ENCODE measurements at regions not wholly inside any gene's neighbourhood (a gene's known extent, or its start where the extent isn't known, plus 50 kb on each side); places are given as distances from the start of the nearest gene placed in this dataset.

DNA sequence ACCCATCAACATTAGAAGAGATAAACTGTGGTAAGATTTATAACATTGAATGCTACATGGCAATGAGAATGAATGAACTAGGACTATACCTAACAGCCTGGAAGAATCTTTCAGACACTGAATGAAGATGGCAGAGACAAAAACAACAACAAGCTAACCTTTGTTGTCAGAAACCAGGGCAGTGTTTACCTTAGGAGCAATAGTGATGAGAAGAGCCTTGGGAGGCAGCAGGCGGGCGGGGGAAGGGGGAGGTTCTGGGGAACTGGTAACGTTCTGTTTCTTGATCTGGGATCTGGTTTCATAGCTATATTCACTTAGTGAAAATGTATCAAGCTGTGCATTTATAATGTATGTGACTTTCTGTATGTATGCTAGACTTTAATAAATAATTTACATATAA lies 139.0 kb upstream of the TNRC6C start:
- Histone ChIP-seq H3K27ac (ENCODE audit: low read length) (no peak overlapping the region), H3K9ac (ENCODE audit: low read length) (no peak overlapping the region), H3K36me3 (replicated peaks; ENCODE audit: low read depth, low read length) (no peaks in the 10 kb centered on the region), H4K20me1 (ENCODE audit: insufficient read depth, low read length) (no peaks in the 10 kb centered on the region), H3K27me3 (ENCODE audit: low read depth, low read length) (peaks cover 8% of the 10 kb centered on the region), H3K4me3 (ENCODE audit: low read length) (no peak overlapping the region), H3K4me2 (ENCODE audit: low read length) (no peak overlapping the region), H3K4me1 (ENCODE audit: low read length) (no peaks in the 10 kb centered on the region), H3K9me3 (ENCODE audit: insufficient read depth, low read length) (no peaks in the 10 kb centered on the region), H2AFZ (ENCODE audit: low read depth, low read length) (no peak overlapping the region), H3K79me2 (ENCODE audit: low read length) (no peaks in the 10 kb centered on the region)
- no peak for TF ChIP-seq EZH2phosphoT487 (IDR thresholded peaks at IDR 0.05; ENCODE audit: low read depth)
- TF ChIP-seq, protein P1, sequence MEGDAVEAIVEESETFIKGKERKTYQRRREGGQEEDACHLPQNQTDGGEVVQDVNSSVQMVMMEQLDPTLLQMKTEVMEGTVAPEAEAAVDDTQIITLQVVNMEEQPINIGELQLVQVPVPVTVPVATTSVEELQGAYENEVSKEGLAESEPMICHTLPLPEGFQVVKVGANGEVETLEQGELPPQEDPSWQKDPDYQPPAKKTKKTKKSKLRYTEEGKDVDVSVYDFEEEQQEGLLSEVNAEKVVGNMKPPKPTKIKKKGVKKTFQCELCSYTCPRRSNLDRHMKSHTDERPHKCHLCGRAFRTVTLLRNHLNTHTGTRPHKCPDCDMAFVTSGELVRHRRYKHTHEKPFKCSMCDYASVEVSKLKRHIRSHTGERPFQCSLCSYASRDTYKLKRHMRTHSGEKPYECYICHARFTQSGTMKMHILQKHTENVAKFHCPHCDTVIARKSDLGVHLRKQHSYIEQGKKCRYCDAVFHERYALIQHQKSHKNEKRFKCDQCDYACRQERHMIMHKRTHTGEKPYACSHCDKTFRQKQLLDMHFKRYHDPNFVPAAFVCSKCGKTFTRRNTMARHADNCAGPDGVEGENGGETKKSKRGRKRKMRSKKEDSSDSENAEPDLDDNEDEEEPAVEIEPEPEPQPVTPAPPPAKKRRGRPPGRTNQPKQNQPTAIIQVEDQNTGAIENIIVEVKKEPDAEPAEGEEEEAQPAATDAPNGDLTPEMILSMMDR (IDR thresholded peaks at IDR 0.05; ENCODE audit: low read depth, low read length) = no peak

DNA sequence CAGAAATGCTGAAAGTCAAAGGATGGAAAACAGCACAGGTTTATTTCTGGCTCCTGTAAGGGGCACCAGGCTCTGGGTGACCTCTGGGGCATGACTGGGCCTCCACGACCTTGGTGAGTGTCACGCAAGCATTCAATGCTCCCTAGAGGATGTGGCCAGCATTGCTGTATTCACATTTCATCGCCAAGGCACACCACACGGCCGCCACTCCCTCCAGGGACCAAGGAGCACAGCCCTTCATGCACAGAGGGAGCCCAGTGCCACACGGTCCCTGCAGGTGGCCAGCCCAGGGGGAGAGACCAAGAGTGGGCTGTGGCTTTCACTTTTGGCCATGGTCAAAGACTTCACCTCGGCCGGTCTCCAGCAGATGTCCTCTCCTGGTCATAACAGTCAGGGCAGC lies 137.4 kb upstream of the TNRC6C start:
- TF ChIP-seq, protein P1 (IDR thresholded peaks at IDR 0.05; ENCODE audit: low read depth, low read length) = no peak
- TF ChIP-seq EZH2phosphoT487 (IDR thresholded peaks at IDR 0.05; ENCODE audit: low read depth) = no peak
- Histone ChIP-seq H4K20me1 (ENCODE audit: insufficient read depth, low read length) (no peaks in the 10 kb centered on the region), H3K79me2 (ENCODE audit: low read length) (no peaks in the 10 kb centered on the region), H3K9me3 (ENCODE audit: insufficient read depth, low read length) (no peaks in the 10 kb centered on the region), H3K4me1 (ENCODE audit: low read length) (no peaks in the 10 kb centered on the region), H2AFZ (ENCODE audit: low read depth, low read length) (no peak overlapping the region), H3K4me2 (ENCODE audit: low read length) (no peak overlapping the region), H3K27me3 (ENCODE audit: low read depth, low read length) (peaks cover 8% of the 10 kb centered on the region; the same call in 1 of the 2 replicates), H3K27ac (ENCODE audit: low read length) (no peak overlapping the region), H3K9ac (ENCODE audit: low read length) (no peak overlapping the region), H3K4me3 (ENCODE audit: low read length) (no peak overlapping the region), H3K36me3 (replicated peaks; ENCODE audit: low read depth, low read length) (no peaks in the 10 kb centered on the region)

DNA sequence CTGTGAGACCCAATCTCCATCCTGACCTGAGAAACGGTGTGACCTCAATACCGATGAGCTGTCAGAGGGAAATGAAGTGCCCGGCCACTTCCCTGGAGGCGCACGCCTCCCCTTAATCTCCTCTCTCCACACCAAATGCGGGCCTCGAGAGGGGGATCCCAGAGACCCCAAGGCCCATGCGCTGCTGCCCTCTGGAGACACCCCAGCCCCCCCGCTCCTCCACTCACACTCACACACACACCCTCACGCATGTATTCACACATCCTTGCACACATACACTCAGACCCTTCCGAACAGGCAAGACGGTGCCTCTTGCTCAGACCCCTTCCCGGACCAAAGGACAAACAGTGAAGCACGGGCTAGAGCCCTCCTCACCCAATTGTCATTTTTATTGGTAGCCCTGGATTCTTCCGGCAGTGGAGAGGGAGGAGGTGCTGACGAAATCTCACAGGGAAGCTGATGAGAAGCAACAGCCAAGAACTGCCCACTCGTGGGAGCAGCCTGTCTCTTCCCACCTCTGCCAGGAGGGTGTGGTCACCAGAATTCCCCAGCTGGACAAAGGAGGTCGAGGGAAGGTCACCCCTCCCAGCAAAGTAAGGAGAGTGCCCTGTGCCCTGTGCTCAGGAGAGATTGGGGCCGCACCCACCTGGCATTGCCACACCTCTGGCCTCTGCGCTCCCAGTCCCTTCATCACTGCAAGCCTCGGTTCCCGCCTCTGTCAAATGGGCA lies 136.0 kb upstream of the TNRC6C start:
- Histone ChIP-seq H2AFZ (ENCODE audit: low read depth, low read length) (no peak overlapping the region), H3K9ac (ENCODE audit: low read length) (no peak overlapping the region), H3K9me3 (ENCODE audit: insufficient read depth, low read length) (no peaks in the 10 kb centered on the region), H3K27me3 (ENCODE audit: low read depth, low read length) (peaks cover 8% of the 10 kb centered on the region; the same call in 1 of the 2 replicates), H3K36me3 (replicated peaks; ENCODE audit: low read depth, low read length) (no peaks in the 10 kb centered on the region), H3K27ac (ENCODE audit: low read length) (no peak overlapping the region), H3K4me1 (ENCODE audit: low read length) (no peaks in the 10 kb centered on the region), H4K20me1 (ENCODE audit: insufficient read depth, low read length) (no peaks in the 10 kb centered on the region), H3K4me3 (ENCODE audit: low read length) (no peak overlapping the region), H3K4me2 (ENCODE audit: low read length) (no peak overlapping the region), H3K79me2 (ENCODE audit: low read length) (no peaks in the 10 kb centered on the region)
- no peak for TF ChIP-seq EZH2phosphoT487 (IDR thresholded peaks at IDR 0.05; ENCODE audit: low read depth)
- TF ChIP-seq, protein P1 (IDR thresholded peaks at IDR 0.05; ENCODE audit: low read depth, low read length) = no peak

DNA sequence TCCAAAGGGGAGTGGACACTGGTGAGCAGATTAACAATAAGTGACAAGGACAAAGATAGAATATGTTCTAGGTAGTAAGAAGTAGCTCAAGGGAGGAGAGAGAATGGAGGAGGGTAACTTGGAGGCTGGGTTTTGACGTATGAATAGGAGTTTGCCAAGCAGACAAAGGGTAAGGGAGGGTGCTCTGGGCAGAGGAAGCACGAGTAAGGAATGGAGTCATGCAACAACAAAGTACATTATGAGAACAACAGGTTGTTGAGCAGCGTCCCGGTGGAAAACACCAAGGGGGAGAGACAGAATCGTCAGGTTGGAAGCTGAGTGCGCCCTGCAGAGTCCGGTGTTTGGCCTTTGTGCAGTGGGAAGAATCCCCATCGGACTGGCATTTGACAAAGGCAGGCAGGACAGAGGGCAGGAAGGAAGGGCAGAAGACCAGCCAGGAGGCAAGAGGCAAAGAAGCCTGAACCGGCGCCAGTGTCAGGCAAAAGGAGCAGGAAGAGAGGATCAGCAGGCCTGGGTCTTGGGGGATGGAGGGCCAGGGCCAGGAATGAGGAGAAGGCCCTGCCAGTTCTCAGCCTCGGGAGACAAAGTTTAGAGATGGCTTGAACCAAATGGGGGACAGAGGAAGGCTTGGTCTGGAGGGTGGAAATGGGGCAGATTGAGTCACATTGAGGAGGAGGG lies 134.3 kb upstream of the TNRC6C start:
- no peaks in the 10 kb centered on the region for H3K4me1 ChIP-seq (ENCODE audit: low read length)
- H3K9ac ChIP-seq (ENCODE audit: low read length) = no peak overlapping the region
- H3K27me3 ChIP-seq (ENCODE audit: low read depth, low read length) = 0 out of 2 replicates have a peak, but pooled peaks cover 3% of the 10 kb centered on the region
- no peak overlapping the region for H3K4me2 ChIP-seq (ENCODE audit: low read length)
- no peak overlapping the region for H3K27ac ChIP-seq (ENCODE audit: low read length)
- H3K9me3 ChIP-seq (ENCODE audit: insufficient read depth, low read length) = no peaks in the 10 kb centered on the region
- no peak overlapping the region for H2AFZ ChIP-seq (ENCODE audit: low read depth, low read length)
- H3K79me2 ChIP-seq (ENCODE audit: low read length) = no peaks in the 10 kb centered on the region
- TF ChIP-seq, protein P1 (IDR thresholded peaks at IDR 0.05; ENCODE audit: low read depth, low read length) = no peak
- TF ChIP-seq EZH2phosphoT487 (IDR thresholded peaks at IDR 0.05; ENCODE audit: low read depth) = no peak
- H4K20me1 ChIP-seq (ENCODE audit: insufficient read depth, low read length) = no peaks in the 10 kb centered on the region
- no peaks in the 10 kb centered on the region for H3K36me3 ChIP-seq (replicated peaks; ENCODE audit: low read depth, low read length)
- H3K4me3 ChIP-seq (ENCODE audit: low read length) = no peak overlapping the region

Measured in OCI-LY3 (cell line).